Fibroblast of lung (primary cell): ENCODE measurements at regions not wholly inside any gene's neighbourhood (a gene's known extent, or its start where the extent isn't known, plus 50 kb on each side); places are given as distances from the start of the nearest gene placed in this dataset.

ENCODE experiments used
- DNase-seq, 2 donors: peaks; one replicate each; pipeline versions ENCODE4 v3.0.0 to v3.0.0-alpha.2; 2010; ENCODE audit warnings: low read depth in 2 of 2
- H2AFZ ChIP-seq: 2 replicates; pipeline ENCODE4 v1.5.1; 2012; ENCODE audit warnings: low read length, control low read depth, inconsistent platforms
- H3K27ac ChIP-seq: 2 replicates; pipeline ENCODE4 v1.5.1; 2011; ENCODE audit warnings: low read length, control low read depth; ENCODE audit not compliant: insufficient read depth
- H3K27me3 ChIP-seq: 2 replicates; pipeline ENCODE4 v1.5.1; 2011; ENCODE audit warnings: mild to moderate bottlenecking, low read length; ENCODE audit not compliant: control insufficient read depth, insufficient read depth
- H3K36me3 ChIP-seq: 2 replicates; pipeline ENCODE4 v1.5.1; 2011; ENCODE audit warnings: low read length; ENCODE audit not compliant: control insufficient read depth, insufficient read depth
- H3K4me1 ChIP-seq: 2 replicates; pipeline ENCODE4 v1.5.1; 2011; ENCODE audit warnings: low read length; ENCODE audit not compliant: control insufficient read depth, insufficient read depth; ENCODE audit errors: extremely low read depth
- H3K4me2 ChIP-seq: 2 replicates; pipeline ENCODE4 v1.5.1; 2011; ENCODE audit warnings: low read length, control low read depth; ENCODE audit not compliant: insufficient read depth; ENCODE audit errors: extremely low read depth
- H3K4me3 ChIP-seq, 4 experiments: fragments of 200-600 bp in 1 of 4; sonication (generic) in 1 of 4; replicated peaks in 1 of 4; 2 replicates each; pipeline ENCODE4 v1.5.1; 2011 to 2016; ENCODE audit warnings: low read length in 4 of 4, low read depth in 3 of 4, mild to moderate bottlenecking in 3 of 4, control low read depth in 2 of 4, inconsistent platforms in 1 of 4, mixed read lengths in 1 of 4; ENCODE audit not compliant: insufficient read depth in 1 of 4; ENCODE audit errors: control extremely low read depth in 1 of 4
- H3K79me2 ChIP-seq: 2 replicates; pipeline ENCODE4 v1.5.1; 2012; ENCODE audit warnings: mild to moderate bottlenecking, low read length, inconsistent platforms; ENCODE audit not compliant: control insufficient read depth, insufficient read depth
- H3K9ac ChIP-seq: 2 replicates; pipeline ENCODE4 v1.5.1; 2011; ENCODE audit warnings: mild to moderate bottlenecking, low read length, control low read depth; ENCODE audit not compliant: insufficient read depth
- H3K9me3 ChIP-seq: 2 replicates; pipeline ENCODE4 v1.5.1; 2012; ENCODE audit warnings: low read depth, low read length; ENCODE audit not compliant: control insufficient read depth, insufficient read depth
- H4K20me1 ChIP-seq: 2 replicates; pipeline ENCODE4 v1.5.1; 2011; ENCODE audit warnings: low read length; ENCODE audit not compliant: control insufficient read depth, insufficient read depth; ENCODE audit errors: extremely low read depth
- EZH2 ChIP-seq: IDR thresholded peaks from 2 replicates; pipeline ENCODE4 v1.5.1; 2012; ENCODE audit warnings: low read length, control low read depth, mild to moderate bottlenecking; ENCODE audit errors: missing control alignments
- TF ChIP-seq, protein P1 (sequence below), 2 donors: IDR thresholded peaks in 1 of 2; conservative IDR thresholded peaks in 1 of 2; 1 replicate in 1 of 2; 2 replicates in 1 of 2; pipeline ENCODE4 v1.5.1; 2011 to 2012; ENCODE audit warnings: low read length in 2 of 2, control low read depth in 1 of 2, inconsistent platforms in 1 of 2, low read depth in 1 of 2, mild to moderate bottlenecking in 1 of 2

DNA sequence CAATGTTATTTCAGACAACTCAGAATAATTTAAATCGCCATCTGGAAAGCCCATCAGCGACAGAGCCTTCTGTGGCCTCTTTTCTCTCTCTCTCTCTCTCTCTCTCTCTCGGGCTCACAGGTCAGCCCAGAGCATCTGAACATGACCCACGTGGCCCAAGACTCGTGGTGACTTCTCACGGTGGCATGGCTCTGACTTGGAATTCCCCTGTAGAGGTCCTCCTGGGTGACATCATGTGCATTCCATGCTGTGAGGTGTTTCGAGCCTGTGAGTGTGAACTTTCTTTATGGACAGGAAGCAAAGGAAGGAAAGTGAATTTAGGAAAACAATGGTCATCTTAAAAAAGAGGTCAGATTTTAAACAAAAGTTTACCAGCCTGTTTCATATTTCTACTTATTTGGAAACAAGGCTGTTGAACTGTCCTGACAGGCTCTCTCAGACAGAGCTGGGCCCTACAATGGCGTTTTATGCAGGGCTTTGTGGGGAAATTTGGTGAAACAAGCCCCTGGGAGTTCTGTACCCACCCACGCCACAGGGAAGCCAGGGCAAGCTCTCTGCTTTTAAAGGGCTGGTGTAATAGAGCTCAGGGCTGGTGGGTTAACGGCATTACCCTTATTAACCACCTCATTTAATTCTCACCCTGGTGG lies 359.7 kb upstream of the ZNF32 start:
- DNase-seq: peak in 1 of 2 donors; percentile 63
- Histone ChIP-seq H3K4me1 (no peaks in the 10 kb centered on the region), H3K27ac (no peak overlapping the region), H2AFZ (no peak overlapping the region), H3K4me3 (no peak overlapping the region), H3K4me2 (no peak overlapping the region), H3K9ac (no peak overlapping the region), H3K36me3 (no peaks in the 10 kb centered on the region), H3K27me3 (peaks cover 16% of the 10 kb centered on the region), H4K20me1 (no peaks in the 10 kb centered on the region), H3K79me2 (no peaks in the 10 kb centered on the region), H3K9me3 (no peaks in the 10 kb centered on the region)
- no peak for TF ChIP-seq EZH2
- TF ChIP-seq, protein P1, sequence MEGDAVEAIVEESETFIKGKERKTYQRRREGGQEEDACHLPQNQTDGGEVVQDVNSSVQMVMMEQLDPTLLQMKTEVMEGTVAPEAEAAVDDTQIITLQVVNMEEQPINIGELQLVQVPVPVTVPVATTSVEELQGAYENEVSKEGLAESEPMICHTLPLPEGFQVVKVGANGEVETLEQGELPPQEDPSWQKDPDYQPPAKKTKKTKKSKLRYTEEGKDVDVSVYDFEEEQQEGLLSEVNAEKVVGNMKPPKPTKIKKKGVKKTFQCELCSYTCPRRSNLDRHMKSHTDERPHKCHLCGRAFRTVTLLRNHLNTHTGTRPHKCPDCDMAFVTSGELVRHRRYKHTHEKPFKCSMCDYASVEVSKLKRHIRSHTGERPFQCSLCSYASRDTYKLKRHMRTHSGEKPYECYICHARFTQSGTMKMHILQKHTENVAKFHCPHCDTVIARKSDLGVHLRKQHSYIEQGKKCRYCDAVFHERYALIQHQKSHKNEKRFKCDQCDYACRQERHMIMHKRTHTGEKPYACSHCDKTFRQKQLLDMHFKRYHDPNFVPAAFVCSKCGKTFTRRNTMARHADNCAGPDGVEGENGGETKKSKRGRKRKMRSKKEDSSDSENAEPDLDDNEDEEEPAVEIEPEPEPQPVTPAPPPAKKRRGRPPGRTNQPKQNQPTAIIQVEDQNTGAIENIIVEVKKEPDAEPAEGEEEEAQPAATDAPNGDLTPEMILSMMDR (conservative IDR thresholded peaks at IDR 0.05 in 1 of 2, IDR thresholded peaks at IDR 0.05 in 1 of 2; ENCODE audit: low read depth in 1 of 2, low read length in 2 of 2): no peak

DNA sequence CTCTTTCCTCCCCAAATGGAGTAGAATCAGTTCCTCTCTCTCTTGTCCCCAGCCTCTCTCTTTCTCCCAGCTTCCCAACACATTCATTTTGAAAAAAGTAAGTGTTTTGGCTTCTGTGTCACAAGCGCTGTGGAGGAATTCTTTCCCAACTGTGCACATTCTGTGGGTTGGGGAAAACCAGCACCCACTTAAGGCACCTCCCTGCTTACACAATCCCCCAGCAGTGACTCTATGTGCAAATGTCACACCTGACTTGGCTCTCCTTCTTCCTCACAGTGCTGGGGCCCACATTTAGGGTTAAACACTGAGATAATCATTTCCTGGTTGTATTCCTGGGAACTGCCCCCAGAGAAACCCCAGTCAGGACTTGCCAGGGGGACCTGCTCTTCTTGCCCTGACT lies 358.1 kb upstream of the ZNF32 start:
- Histone ChIP-seq H3K4me1 (no peaks in the 10 kb centered on the region), H3K27ac (no peak overlapping the region), H3K4me3 (no peak overlapping the region), H2AFZ (no peak overlapping the region), H3K9me3 (no peaks in the 10 kb centered on the region), H3K4me2 (no peak overlapping the region), H3K9ac (no peak overlapping the region), H3K27me3 (peaks cover 16% of the 10 kb centered on the region), H3K79me2 (no peaks in the 10 kb centered on the region), H4K20me1 (no peaks in the 10 kb centered on the region), H3K36me3 (no peaks in the 10 kb centered on the region)
- no peak for TF ChIP-seq EZH2
- TF ChIP-seq, protein P1 (conservative IDR thresholded peaks at IDR 0.05 in 1 of 2, IDR thresholded peaks at IDR 0.05 in 1 of 2; ENCODE audit: low read depth in 1 of 2, low read length in 2 of 2): no peak
- peak in 1 of 2 donors; percentile 29 for DNase-seq

DNA sequence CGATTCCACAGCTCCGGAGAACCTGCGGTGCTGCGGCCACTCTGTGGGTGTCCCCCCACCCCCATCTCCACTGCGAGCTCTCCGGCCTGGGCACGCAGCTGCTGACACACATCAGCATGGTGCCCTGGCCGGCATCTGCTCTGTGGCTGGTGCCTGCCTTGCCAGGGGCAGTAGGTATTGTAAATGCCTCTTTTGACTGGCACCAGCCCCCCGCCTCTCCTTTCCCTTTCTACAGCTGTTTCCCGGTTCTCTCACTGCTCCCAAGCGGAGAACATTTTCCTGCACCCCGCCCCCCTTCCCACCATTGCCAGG lies 357.1 kb upstream of the ZNF32 start:
- no peaks in the 10 kb centered on the region for H3K4me1 ChIP-seq
- H3K27me3 ChIP-seq: peaks cover 16% of the 10 kb centered on the region
- TF ChIP-seq, protein P1 (conservative IDR thresholded peaks at IDR 0.05 in 1 of 2, IDR thresholded peaks at IDR 0.05 in 1 of 2; ENCODE audit: low read depth in 1 of 2, low read length in 2 of 2): no peak
- no peak for TF ChIP-seq EZH2
- no peaks in the 10 kb centered on the region for H4K20me1 ChIP-seq
- no peak overlapping the region for H3K9ac ChIP-seq
- H3K36me3 ChIP-seq: no peaks in the 10 kb centered on the region
- DNase-seq: no peak
- H2AFZ ChIP-seq: no peak overlapping the region
- H3K79me2 ChIP-seq: no peaks in the 10 kb centered on the region
- no peak overlapping the region for H3K4me3 ChIP-seq
- no peak overlapping the region for H3K4me2 ChIP-seq
- no peaks in the 10 kb centered on the region for H3K9me3 ChIP-seq
- H3K27ac ChIP-seq: no peak overlapping the region
